ENCODE measurements at regions not wholly inside any gene's neighbourhood (a gene's known extent, or its start where the extent isn't known, plus 50 kb on each side); places are given as distances from the start of the nearest gene placed in this dataset.

DNA sequence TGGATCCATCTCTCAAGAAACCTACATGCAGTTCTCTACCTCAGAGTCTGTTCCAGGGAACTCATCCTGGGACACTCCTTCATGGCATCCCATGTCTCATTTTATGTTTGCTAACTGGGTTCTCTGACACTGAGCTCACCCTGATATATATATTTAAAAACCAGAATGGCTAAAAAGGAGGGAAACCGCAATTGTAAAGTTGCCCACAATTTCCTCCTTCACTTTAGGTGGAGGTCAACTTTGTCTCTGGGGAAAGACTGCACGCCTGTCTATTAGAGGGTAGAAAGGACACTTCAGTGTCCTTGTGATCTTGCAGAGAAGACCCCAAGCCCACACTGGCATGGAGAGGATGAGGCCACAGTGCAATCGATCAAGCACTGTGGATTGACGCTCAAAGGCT lies 131.7 kb downstream of the TEX36 start:
- Histone ChIP-seq H3K9me3 (replicated peaks in 1 of 3) (no peaks in the 10 kb centered on the region), H3K4me3 (no peak overlapping the region), H3K27ac (no peak overlapping the region), H3K27me3 (peaks cover 4% of the 10 kb centered on the region), H3K4me1 (replicated peaks in 1 of 2) (no peaks in the 10 kb centered on the region), H3K36me3 (replicated peaks in 1 of 2) (no peaks in the 10 kb centered on the region)
- TF ChIP-seq POLR2A (IDR thresholded peaks at IDR 0.05) (no peak), CTCF (IDR thresholded peaks at IDR 0.05) (no peak)
- intact Hi-C loops (cut with DNase I) = no loop called here
- WGBS, 4 donors = 83 to 87% (median 84%) methylated on average over 4 of the region's 4 CpGs
- no peak for DNase-seq

DNA sequence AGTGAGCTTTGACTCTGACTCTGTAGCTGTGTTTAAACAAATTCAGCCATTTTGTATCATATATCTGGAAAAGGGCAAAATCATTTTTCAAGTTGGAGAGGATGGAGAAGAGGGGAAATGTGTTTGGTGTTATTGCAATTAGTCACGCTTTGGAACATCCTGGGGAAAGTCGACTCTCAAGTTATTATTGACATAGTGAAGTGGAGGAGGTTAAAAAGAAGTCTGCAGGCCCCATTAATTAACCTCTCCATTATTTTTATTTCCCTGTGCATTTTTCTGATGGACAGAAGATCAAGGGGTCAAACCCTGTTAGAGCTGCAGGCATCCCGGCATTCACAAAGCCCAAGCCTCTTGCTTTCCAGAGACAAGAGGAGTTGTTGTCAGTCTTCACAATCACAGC lies 132.6 kb downstream of the TEX36 start:
- no peaks in the 10 kb centered on the region for H3K36me3 ChIP-seq (replicated peaks in 1 of 2)
- H3K9me3 ChIP-seq (replicated peaks in 1 of 3) = no peaks in the 10 kb centered on the region
- no peak for DNase-seq
- H3K4me1 ChIP-seq (replicated peaks in 1 of 2) = no peaks in the 10 kb centered on the region
- no peak overlapping the region for H3K4me3 ChIP-seq
- peaks cover 4% of the 10 kb centered on the region for H3K27me3 ChIP-seq
- WGBS, 4 donors = 56 to 66% (median 63%) methylated on average over 3 of the region's 3 CpGs
- H3K27ac ChIP-seq = no peak overlapping the region
- no peak for TF ChIP-seq CTCF (IDR thresholded peaks at IDR 0.05)
- TF ChIP-seq POLR2A (IDR thresholded peaks at IDR 0.05) = no peak
- intact Hi-C loops (cut with DNase I) = no loop called here

- no peaks in the 10 kb centered on the region for H3K4me1 ChIP-seq (replicated peaks in 1 of 2)
- H3K27ac ChIP-seq = no peak overlapping the region
- 50 to 71% (median 59%) methylated on average over 5 to 7 of the region's 7 CpGs for WGBS, 4 donors
- no peaks in the 10 kb centered on the region for H3K9me3 ChIP-seq (replicated peaks in 1 of 3)
- intact Hi-C loops (cut with DNase I) = no loop called here
- no peaks in the 10 kb centered on the region for H3K36me3 ChIP-seq (replicated peaks in 1 of 2)
- TF ChIP-seq CTCF (IDR thresholded peaks at IDR 0.05) (no peak), POLR2A (IDR thresholded peaks at IDR 0.05) (no peak)
- peaks cover 4% of the 10 kb centered on the region for H3K27me3 ChIP-seq
- no peak overlapping the region for H3K4me3 ChIP-seq
- DNase-seq = no peak
These were observed 133.3 kb downstream of the TEX36 start for GRCh38 chr10:125549653-125550052.

DNA sequence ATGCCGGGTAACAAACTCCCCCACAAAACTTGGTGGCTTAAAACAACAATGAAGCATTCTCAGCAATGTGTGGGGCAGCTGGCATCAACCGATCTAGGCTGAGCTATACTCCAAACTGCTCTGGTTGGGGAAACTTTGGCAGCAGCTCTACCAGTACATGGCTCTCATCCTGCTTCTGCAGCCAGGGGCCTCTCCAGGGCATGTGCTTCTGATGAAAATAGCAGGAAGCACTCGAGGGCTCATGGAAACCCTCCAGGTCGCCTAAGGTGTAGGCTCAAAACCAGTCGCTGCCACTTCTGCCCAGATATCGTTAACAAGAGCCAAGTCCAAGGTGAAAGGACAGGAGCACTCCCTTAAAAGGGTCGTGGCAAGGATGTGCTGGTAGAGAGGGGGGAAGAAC lies 134.1 kb downstream of the TEX36 start:
- Histone ChIP-seq H3K36me3 (replicated peaks in 1 of 2) (no peaks in the 10 kb centered on the region), H3K9me3 (replicated peaks in 1 of 3) (no peaks in the 10 kb centered on the region), H3K4me1 (replicated peaks in 1 of 2) (no peaks in the 10 kb centered on the region), H3K27me3 (peaks cover 4% of the 10 kb centered on the region), H3K27ac (no peak overlapping the region), H3K4me3 (no peak overlapping the region)
- TF ChIP-seq CTCF (IDR thresholded peaks at IDR 0.05) (no peak), POLR2A (IDR thresholded peaks at IDR 0.05) (no peak)
- intact Hi-C loops (cut with DNase I) = no loop called here
- 77 to 84% (median 80%) methylated on average over 7 of the region's 7 CpGs for WGBS, 4 donors
- no peak for DNase-seq

Measured in adrenal gland (tissue), 9 donors.